Activated CD4-positive, alpha-beta T cell treated with anti-CD3 and anti-CD28 coated beads, Interleukin-2, amount 50 U/mL, for 4 hours (primary cell): ENCODE measurements at regions not wholly inside any gene's neighbourhood (a gene's known extent, or its start where the extent isn't known, plus 50 kb on each side); places are given as distances from the start of the nearest gene placed in this dataset.

ENCODE experiments used
- DNase-seq, 2 experiments: peaks; one replicate each; pipeline ENCODE4 v3.0.0-alpha.2; 2020

DNA sequence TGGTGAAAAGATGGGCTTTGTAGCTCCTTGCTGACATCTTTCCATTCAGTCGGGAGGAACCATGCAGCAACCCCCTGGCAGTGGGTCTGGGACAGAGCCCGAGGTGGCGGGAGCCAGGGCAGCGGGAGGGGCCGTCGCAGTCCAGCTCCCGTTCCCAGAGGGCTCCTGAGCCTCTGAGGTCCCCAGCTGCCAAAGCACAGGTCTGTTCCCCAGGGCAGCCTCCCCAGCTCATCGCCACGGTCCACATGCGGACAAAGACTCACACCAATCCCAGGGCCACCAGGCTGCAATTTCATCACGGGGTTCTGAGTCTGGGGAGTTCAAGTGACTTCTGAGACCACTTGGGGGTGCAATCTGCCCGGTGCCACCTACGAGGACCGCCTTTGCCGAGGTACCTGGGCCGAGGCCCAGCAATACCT is 196.0 kb downstream of the RBFOX3 start:
- no peak for DNase-seq

DNA sequence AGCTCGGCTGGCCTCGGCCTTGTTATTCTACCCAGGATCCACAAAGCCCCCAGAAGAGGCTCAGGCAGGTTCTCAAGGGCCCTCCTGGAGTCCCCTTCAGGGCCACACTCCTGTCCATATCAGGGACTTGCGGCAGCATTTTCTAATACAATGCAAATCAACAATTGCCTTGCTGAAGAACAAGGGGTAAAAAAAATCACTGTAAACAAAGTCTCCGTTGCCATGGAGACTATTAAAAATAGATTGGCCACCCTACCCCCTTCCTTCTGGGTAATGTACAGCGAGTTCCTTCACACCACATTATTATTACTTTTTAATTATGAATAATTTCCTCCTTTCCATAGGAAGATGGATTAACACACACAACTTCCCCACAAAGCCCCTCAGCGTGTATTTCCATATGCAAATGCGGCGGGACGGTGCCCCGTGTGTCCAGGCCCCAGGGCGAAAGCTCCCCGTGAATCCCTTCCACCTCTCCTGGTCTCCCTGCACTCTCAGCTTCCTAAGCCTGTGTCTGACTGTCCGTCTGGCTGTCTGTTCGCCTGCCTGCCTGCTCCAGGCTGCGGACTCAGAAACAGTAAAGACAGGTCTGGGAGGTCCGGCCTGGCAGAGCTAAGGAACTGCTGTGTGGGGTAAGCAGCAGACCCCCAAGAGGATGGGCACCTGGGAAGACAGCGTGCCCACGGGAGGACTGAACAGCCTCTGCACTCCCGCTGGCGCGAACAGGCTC is 196.6 kb downstream of the RBFOX3 start:
- no peak for DNase-seq

GRCh38 chr17:79413611-79414010 is 197.2 kb downstream of the RBFOX3 start:
- DNase-seq, result no peak

DNA sequence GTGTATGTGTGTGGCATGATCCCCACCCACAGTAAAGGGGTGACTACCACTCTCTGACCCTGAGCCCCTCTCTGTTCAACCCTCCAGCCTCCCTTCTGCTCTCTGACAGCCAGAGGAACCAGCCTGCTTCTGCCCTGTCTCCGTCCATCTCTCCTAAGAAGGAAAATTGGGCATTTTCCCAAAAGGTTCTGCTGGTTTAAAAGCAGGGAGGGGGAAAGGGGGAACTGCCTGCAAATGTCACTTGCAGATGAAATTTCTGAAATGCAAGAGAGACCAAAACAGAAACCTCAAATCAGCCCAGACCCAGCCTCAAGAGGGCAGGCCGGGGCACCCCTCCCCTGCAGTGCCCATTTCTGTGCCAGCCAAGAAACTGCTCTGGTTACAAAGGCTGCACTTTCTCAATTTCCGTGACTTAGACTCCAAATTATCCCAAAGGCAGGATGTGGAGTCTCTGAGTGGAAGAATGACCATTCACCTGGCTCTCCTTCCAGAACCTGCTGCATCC is 197.9 kb downstream of the RBFOX3 start:
- no peak for DNase-seq

- DNase-seq, result no peak
Measured at GRCh38 chr17:79412110-79412509, 198.7 kb downstream of the RBFOX3 start.

GRCh38 chr17:79411419-79411818 is 199.4 kb downstream of the RBFOX3 start:
- no peak for DNase-seq

DNA sequence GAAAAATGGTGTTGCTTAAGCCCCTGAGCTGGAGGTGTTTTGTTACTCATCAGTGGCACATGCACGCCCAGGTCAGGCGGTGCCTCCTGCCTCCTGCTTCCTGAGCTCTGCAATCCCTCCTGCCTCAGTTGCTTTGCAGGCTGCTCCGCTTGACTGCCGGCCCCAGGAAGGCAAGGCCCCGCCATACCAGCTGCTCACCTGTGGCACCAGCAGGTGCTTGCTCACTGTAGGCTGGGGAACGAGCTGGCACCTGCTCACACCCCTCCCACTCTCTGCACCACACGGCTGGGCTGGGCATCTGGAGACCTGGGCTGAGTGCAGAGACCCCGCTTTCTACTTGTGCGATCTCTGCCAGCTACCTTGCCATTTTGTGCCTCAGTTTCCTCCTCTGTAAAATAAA is 200.2 kb downstream of the RBFOX3 start:
- DNase-seq, result no peak

DNA sequence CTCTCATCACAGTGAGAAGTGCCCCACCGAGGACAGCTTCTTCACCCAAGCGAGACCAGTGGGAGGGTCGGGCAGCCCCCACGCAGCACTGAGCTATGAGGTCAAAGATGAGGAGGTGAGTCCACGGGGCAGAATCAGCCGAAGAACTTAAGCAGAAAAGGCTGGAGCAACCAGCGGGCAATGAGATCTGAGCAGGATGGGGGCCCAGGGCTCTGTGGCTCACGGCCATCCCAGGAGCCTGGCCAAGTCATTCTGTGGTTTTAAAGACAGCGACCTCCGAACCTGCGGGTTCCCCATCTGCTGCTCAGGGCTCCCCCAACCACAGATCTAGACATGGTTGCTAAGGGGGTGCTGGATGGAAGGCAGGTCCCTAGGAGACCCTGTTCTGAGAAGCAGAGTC is 202.6 kb downstream of the RBFOX3 start:
- no peak for DNase-seq

- DNase-seq, result no peak
Measured at GRCh38 chr17:79407385-79407784, 203.5 kb downstream of the RBFOX3 start.

- no peak for DNase-seq
Measured at GRCh38 chr17:79406316-79406715, 204.5 kb downstream of the RBFOX3 start.

DNA sequence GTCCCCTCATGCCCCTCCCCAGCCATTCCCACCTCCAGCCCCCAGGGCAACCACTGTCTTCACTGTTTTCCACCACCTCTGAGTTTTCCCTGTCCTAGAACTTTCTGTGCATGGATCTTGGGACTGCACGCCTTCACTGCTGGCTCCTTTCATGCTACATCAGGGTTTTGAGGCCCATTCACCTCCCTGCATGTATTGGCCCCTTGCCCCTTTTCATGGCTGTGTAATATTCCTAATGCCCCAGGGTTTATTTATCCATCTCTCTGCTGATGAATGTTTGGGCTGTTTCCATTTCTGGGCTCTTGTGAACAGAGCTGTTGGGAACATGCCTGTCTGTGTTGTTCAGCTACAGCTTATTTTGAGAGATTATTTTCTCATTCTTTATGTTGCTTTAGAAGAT is 205.0 kb downstream of the RBFOX3 start:
- DNase-seq, result no peak

- no peak for DNase-seq
Measured at GRCh38 chr17:79404136-79404911, 206.5 kb downstream of the RBFOX3 start.

GRCh38 chr17:79401704-79402674 is 208.9 kb downstream of the RBFOX3 start:
- no peak for DNase-seq

GRCh38 chr17:79400989-79401703 is 209.7 kb downstream of the RBFOX3 start:
- peak; percentile 63 to 73 for DNase-seq

- DNase-seq, result no peak
Measured at GRCh38 chr17:79399610-79400144, 211.2 kb downstream of the RBFOX3 start.

GRCh38 chr17:79398441-79398840 is 212.4 kb downstream of the RBFOX3 start:
- DNase-seq, result no peak

DNA sequence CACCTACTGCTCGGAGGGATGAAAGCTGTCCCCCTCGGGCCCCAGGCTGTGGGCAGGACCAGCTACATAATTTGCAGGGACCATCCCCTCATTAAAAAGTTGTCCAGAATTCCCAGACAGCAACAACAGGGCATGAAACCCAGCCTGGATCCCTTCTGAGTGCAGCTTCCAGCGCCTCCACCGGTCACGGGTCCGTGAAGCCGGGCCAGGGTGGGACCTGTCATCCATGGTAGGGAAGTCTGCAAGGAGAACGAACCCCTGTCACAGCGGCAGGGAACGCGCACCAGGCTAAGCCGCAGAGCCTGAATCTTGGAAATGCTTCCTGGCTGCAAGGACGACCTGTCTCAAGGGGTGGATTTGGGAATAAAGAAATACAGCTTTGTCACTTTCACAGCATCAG is 214.2 kb downstream of the RBFOX3 start:
- DNase-seq, result no peak

GRCh38 chr17:79395545-79395944 is 215.3 kb downstream of the RBFOX3 start:
- DNase-seq, result no peak

GRCh38 chr17:79395066-79395465 is 215.8 kb downstream of the RBFOX3 start:
- DNase-seq, result no peak

GRCh38 chr17:79393358-79394052 is 217.3 kb downstream of the RBFOX3 start:
- DNase-seq, result peak; percentile 53 to 62

GRCh38 chr17:79392598-79392997 is 218.3 kb downstream of the RBFOX3 start:
- no peak for DNase-seq
